ENCODE measurements at regions not wholly inside any gene's neighbourhood (a gene's known extent, or its start where the extent isn't known, plus 50 kb on each side); places are given as distances from the start of the nearest gene placed in this dataset.

- TF ChIP-seq EZH2 (IDR thresholded peaks at IDR 0.05; ENCODE audit: borderline replicate concordance, insufficient read depth, low read depth, low read length, poor library complexity, severe bottlenecking) (no peak), CTCF (IDR thresholded peaks at IDR 0.05) (no peak)
Observed at GRCh38 chr1:34406833-34407539, 230.3 kb downstream of the C1orf94 start.

All from B cell (primary cell).